ENCODE measurements at regions not wholly inside any gene's neighbourhood (a gene's known extent, or its start where the extent isn't known, plus 50 kb on each side); places are given as distances from the start of the nearest gene placed in this dataset.

- Histone ChIP-seq H3K4me1 (ENCODE audit: control insufficient read depth, low read length) (no peaks in the 10 kb centered on the region), H3K27me3 (ENCODE audit: control insufficient read depth, low read length) (peaks cover 9% of the 10 kb centered on the region), H3F3A (ENCODE audit: control insufficient read depth, insufficient read depth) (no peaks in the 10 kb centered on the region), H3K27ac (ENCODE audit: low read depth, low read length) (no peak overlapping the region), H3K9me3 (ENCODE audit: control insufficient read depth, insufficient read depth, low read length) (no peaks in the 10 kb centered on the region), H3K4me2 (ENCODE audit: low read length) (no peak overlapping the region), H3K79me2 (ENCODE audit: control insufficient read depth, low read length) (no peaks in the 10 kb centered on the region), H3K9me2 (replicated peaks; ENCODE audit: control insufficient read depth, low read length) (no peaks in the 10 kb centered on the region), H3K4me3 (ENCODE audit: low read length) (no peak overlapping the region), H4K20me1 (ENCODE audit: control insufficient read depth, insufficient read depth, low read depth, low read length) (no peaks in the 10 kb centered on the region), H3K36me3 (ENCODE audit: control insufficient read depth, low read length) (no peaks in the 10 kb centered on the region)
- TF ChIP-seq CTCF (IDR thresholded peaks at IDR 0.05; ENCODE audit: low read depth, low read length, poor library complexity, severe bottlenecking), result no peak
- TF ChIP-seq EZH2phosphoT487 (IDR thresholded peaks at IDR 0.05; ENCODE audit: borderline replicate concordance, low read length), result no peak
These were observed 188.5 kb downstream of the FAM43A start for GRCh38 chr3:194874206-194874605.

GRCh38 chr3:194874783-194875182 lies 189.1 kb downstream of the FAM43A start:
- Histone ChIP-seq H3K79me2 (ENCODE audit: control insufficient read depth, low read length) (no peaks in the 10 kb centered on the region), H3F3A (ENCODE audit: control insufficient read depth, insufficient read depth) (no peaks in the 10 kb centered on the region), H3K4me1 (ENCODE audit: control insufficient read depth, low read length) (no peaks in the 10 kb centered on the region), H3K36me3 (ENCODE audit: control insufficient read depth, low read length) (no peaks in the 10 kb centered on the region), H3K9me2 (replicated peaks; ENCODE audit: control insufficient read depth, low read length) (no peaks in the 10 kb centered on the region), H4K20me1 (ENCODE audit: control insufficient read depth, insufficient read depth, low read depth, low read length) (no peaks in the 10 kb centered on the region), H3K4me3 (ENCODE audit: low read length) (no peak overlapping the region), H3K27ac (ENCODE audit: low read depth, low read length) (no peak overlapping the region), H3K27me3 (ENCODE audit: control insufficient read depth, low read length) (peaks cover 9% of the 10 kb centered on the region), H3K4me2 (ENCODE audit: low read length) (no peak overlapping the region), H3K9me3 (ENCODE audit: control insufficient read depth, insufficient read depth, low read length) (no peaks in the 10 kb centered on the region)
- TF ChIP-seq CTCF (IDR thresholded peaks at IDR 0.05; ENCODE audit: low read depth, low read length, poor library complexity, severe bottlenecking), result no peak
- TF ChIP-seq EZH2phosphoT487 (IDR thresholded peaks at IDR 0.05; ENCODE audit: borderline replicate concordance, low read length), result no peak

GRCh38 chr3:194875581-194876402 lies 190.1 kb downstream of the FAM43A start:
- Histone ChIP-seq H3K4me3 (ENCODE audit: low read length) (no peak overlapping the region), H3K4me1 (ENCODE audit: control insufficient read depth, low read length) (peaks cover 5% of the 10 kb centered on the region; the same call in 1 of the 2 replicates), H3K79me2 (ENCODE audit: control insufficient read depth, low read length) (no peaks in the 10 kb centered on the region), H3K27me3 (ENCODE audit: control insufficient read depth, low read length) (peaks cover 9% of the 10 kb centered on the region), H3K9me3 (ENCODE audit: control insufficient read depth, insufficient read depth, low read length) (no peaks in the 10 kb centered on the region), H3K27ac (ENCODE audit: low read depth, low read length) (no peak overlapping the region), H3F3A (ENCODE audit: control insufficient read depth, insufficient read depth) (no peaks in the 10 kb centered on the region), H3K36me3 (ENCODE audit: control insufficient read depth, low read length) (no peaks in the 10 kb centered on the region), H3K9me2 (replicated peaks; ENCODE audit: control insufficient read depth, low read length) (no peaks in the 10 kb centered on the region), H3K4me2 (ENCODE audit: low read length) (no peak overlapping the region), H4K20me1 (ENCODE audit: control insufficient read depth, insufficient read depth, low read depth, low read length) (no peaks in the 10 kb centered on the region)
- TF ChIP-seq EZH2phosphoT487 (IDR thresholded peaks at IDR 0.05; ENCODE audit: borderline replicate concordance, low read length) (no peak), CTCF (IDR thresholded peaks at IDR 0.05; ENCODE audit: low read depth, low read length, poor library complexity, severe bottlenecking) (no peak)

All from DOHH2 (cell line).